ENCODE measurements at regions not wholly inside any gene's neighbourhood (a gene's known extent, or its start where the extent isn't known, plus 50 kb on each side); places are given as distances from the start of the nearest gene placed in this dataset.

GRCh38 chr14:38705220-38705619, 397.8 kb downstream of the SEC23A start:
- no peak overlapping the region for H3K27ac ChIP-seq
- no peaks in the 10 kb centered on the region for H3K27me3 ChIP-seq
- intact Hi-C loops (cut with DNase I): no loop called here
- no peak for ATAC-seq
- TF ChIP-seq, protein P1, sequence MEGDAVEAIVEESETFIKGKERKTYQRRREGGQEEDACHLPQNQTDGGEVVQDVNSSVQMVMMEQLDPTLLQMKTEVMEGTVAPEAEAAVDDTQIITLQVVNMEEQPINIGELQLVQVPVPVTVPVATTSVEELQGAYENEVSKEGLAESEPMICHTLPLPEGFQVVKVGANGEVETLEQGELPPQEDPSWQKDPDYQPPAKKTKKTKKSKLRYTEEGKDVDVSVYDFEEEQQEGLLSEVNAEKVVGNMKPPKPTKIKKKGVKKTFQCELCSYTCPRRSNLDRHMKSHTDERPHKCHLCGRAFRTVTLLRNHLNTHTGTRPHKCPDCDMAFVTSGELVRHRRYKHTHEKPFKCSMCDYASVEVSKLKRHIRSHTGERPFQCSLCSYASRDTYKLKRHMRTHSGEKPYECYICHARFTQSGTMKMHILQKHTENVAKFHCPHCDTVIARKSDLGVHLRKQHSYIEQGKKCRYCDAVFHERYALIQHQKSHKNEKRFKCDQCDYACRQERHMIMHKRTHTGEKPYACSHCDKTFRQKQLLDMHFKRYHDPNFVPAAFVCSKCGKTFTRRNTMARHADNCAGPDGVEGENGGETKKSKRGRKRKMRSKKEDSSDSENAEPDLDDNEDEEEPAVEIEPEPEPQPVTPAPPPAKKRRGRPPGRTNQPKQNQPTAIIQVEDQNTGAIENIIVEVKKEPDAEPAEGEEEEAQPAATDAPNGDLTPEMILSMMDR (IDR thresholded peaks at IDR 0.05): no peak
- H3K4me1 ChIP-seq: no peaks in the 10 kb centered on the region
- no peak overlapping the region for H3K4me3 ChIP-seq
- H3K36me3 ChIP-seq: no peaks in the 10 kb centered on the region
- H3K9me3 ChIP-seq: no peaks in the 10 kb centered on the region
- DNase-seq: no peak

- Histone ChIP-seq H3K27ac (no peak overlapping the region), H3K9me3 (no peaks in the 10 kb centered on the region), H3K4me1 (no peaks in the 10 kb centered on the region), H3K36me3 (no peaks in the 10 kb centered on the region), H3K27me3 (no peaks in the 10 kb centered on the region), H3K4me3 (no peak overlapping the region)
- TF ChIP-seq, protein P1 (IDR thresholded peaks at IDR 0.05): no peak
- intact Hi-C loops (cut with DNase I): no loop called here
- no peak for DNase-seq
- ATAC-seq: no peak
These were observed 398.8 kb downstream of the SEC23A start for GRCh38 chr14:38704220-38704619.

GRCh38 chr14:38696925-38697324, 406.1 kb downstream of the SEC23A start:
- ATAC-seq (no peak), DNase-seq (no peak)
- intact Hi-C loops (cut with DNase I): no loop called here
- H3K36me3 ChIP-seq: no peaks in the 10 kb centered on the region
- H3K27me3 ChIP-seq: no peaks in the 10 kb centered on the region
- no peaks in the 10 kb centered on the region for H3K9me3 ChIP-seq
- H3K27ac ChIP-seq: no peak overlapping the region
- no peak overlapping the region for H3K4me3 ChIP-seq
- no peaks in the 10 kb centered on the region for H3K4me1 ChIP-seq
- TF ChIP-seq, protein P1 (IDR thresholded peaks at IDR 0.05): no peak

GRCh38 chr14:38693423-38693822, 409.6 kb downstream of the SEC23A start:
- TF ChIP-seq, protein P1 (IDR thresholded peaks at IDR 0.05): no peak
- Histone ChIP-seq H3K9me3 (no peaks in the 10 kb centered on the region), H3K36me3 (no peaks in the 10 kb centered on the region), H3K4me1 (no peaks in the 10 kb centered on the region), H3K27me3 (no peaks in the 10 kb centered on the region), H3K27ac (no peak overlapping the region), H3K4me3 (no peak overlapping the region)
- intact Hi-C loops (cut with DNase I): no loop called here
- DNase-seq (no peak), ATAC-seq (no peak)

DNA sequence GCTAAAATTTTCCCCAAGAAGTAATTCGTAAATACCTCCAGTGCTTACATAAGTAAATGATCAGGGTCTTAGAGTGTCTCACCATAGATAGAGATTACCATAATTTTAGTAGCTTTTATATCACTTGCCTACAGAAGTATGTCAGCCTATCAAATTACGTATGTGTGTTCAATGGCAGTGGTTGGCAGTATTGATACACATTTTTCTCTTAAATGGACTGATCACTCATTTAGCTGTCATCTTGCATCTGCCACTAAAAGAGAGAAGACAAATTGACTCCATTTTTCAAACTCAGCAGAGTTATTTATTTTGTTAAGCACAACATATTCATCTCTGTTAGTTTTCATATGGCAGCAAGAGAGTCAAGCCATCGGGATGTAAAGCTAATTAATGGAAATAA, 413.1 kb upstream of the CLEC14A start:
- H3K9me3 ChIP-seq: no peaks in the 10 kb centered on the region
- DNase-seq (no peak), ATAC-seq (no peak)
- H3K27ac ChIP-seq: no peak overlapping the region
- intact Hi-C loops (cut with DNase I): no loop called here
- no peak overlapping the region for H3K4me3 ChIP-seq
- H3K4me1 ChIP-seq: no peaks in the 10 kb centered on the region
- H3K27me3 ChIP-seq: no peaks in the 10 kb centered on the region
- H3K36me3 ChIP-seq: no peaks in the 10 kb centered on the region
- TF ChIP-seq, protein P1 (IDR thresholded peaks at IDR 0.05): no peak

- H3K36me3 ChIP-seq: no peaks in the 10 kb centered on the region
- H3K4me3 ChIP-seq: no peak overlapping the region
- no peak for DNase-seq
- ATAC-seq: no peak
- no peaks in the 10 kb centered on the region for H3K27me3 ChIP-seq
- intact Hi-C loops (cut with DNase I): no loop called here
- H3K9me3 ChIP-seq: no peaks in the 10 kb centered on the region
- TF ChIP-seq, protein P1 (IDR thresholded peaks at IDR 0.05): no peak
- no peak overlapping the region for H3K27ac ChIP-seq
- H3K4me1 ChIP-seq: no peaks in the 10 kb centered on the region
These were observed 407.5 kb upstream of the CLEC14A start for GRCh38 chr14:38663382-38663781.
